ENCODE measurements at regions not wholly inside any gene's neighbourhood (a gene's known extent, or its start where the extent isn't known, plus 50 kb on each side); places are given as distances from the start of the nearest gene placed in this dataset.

- TF ChIP-seq TARDBP (IDR thresholded peaks at IDR 0.05) (no peak), ARNT (IDR thresholded peaks at IDR 0.05) (no peak), ZNF384 (IDR thresholded peaks at IDR 0.05) (no peak), SP1 (IDR thresholded peaks at IDR 0.05) (no peak), FOXK2 (IDR thresholded peaks at IDR 0.05) (no peak), SUZ12 (IDR thresholded peaks at IDR 0.05) (no peak), LEF1 (IDR thresholded peaks at IDR 0.05; ENCODE audit: borderline replicate concordance) (no peak), ELF4 (IDR thresholded peaks at IDR 0.05) (no peak), CTBP1 (IDR thresholded peaks at IDR 0.05; ENCODE audit: borderline replicate concordance) (no peak), FOXA1 (IDR thresholded peaks at IDR 0.05) (no peak), BHLHE40 (IDR thresholded peaks at IDR 0.05; ENCODE audit: borderline replicate concordance) (no peak), NFRKB (IDR thresholded peaks at IDR 0.05) (no peak), L3MBTL2 (conservative IDR thresholded peaks at IDR 0.05) (no peak)
- TF ChIP-seq, protein P1, sequence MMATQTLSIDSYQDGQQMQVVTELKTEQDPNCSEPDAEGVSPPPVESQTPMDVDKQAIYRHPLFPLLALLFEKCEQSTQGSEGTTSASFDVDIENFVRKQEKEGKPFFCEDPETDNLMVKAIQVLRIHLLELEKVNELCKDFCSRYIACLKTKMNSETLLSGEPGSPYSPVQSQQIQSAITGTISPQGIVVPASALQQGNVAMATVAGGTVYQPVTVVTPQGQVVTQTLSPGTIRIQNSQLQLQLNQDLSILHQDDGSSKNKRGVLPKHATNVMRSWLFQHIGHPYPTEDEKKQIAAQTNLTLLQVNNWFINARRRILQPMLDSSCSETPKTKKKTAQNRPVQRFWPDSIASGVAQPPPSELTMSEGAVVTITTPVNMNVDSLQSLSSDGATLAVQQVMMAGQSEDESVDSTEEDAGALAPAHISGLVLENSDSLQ (IDR thresholded peaks at IDR 0.05), result no peak
Observed at GRCh38 chr5:129249886-129250285, 155.3 kb downstream of the ISOC1 start.
